IPS DF 19.7 (cell line): ENCODE measurements at regions not wholly inside any gene's neighbourhood (a gene's known extent, or its start where the extent isn't known, plus 50 kb on each side); places are given as distances from the start of the nearest gene placed in this dataset.

Experiments
- DNase-seq: peaks from one replicate; pipeline ENCODE4 v3.0.0-alpha.2; 2013; ENCODE audit warnings: low read depth, low spot score

GRCh38 chr12:64999148-64999425 lies 122.0 kb downstream of the WIF1 start:
- no peak for DNase-seq
